ENCODE measurements at regions not wholly inside any gene's neighbourhood (a gene's known extent, or its start where the extent isn't known, plus 50 kb on each side); places are given as distances from the start of the nearest gene placed in this dataset.

- TF ChIP-seq PBX3 (IDR thresholded peaks at IDR 0.05) (no peak), MAX (IDR thresholded peaks at IDR 0.05) (no peak), ZNF302 (CRISPR knock-in tag; IDR thresholded peaks at IDR 0.05) (no peak), ZFP36 (IDR thresholded peaks at IDR 0.05; ENCODE audit: borderline replicate concordance, partially characterized antibody) (no peak), ZC3H11A (IDR thresholded peaks at IDR 0.05) (no peak), MYC (IDR thresholded peaks at IDR 0.05; ENCODE audit: borderline replicate concordance, low read length) (no peak), HEYL (CRISPR knock-in tag; IDR thresholded peaks at IDR 0.05) (no peak)
- ChIA-PET CTCF (no interaction called here), POLR2A (no interaction called here)
- Histone ChIP-seq H3K9me3 (no peaks in the 10 kb centered on the region), H3K27ac (no peak overlapping the region), H3K4me3 (no peak overlapping the region), H3K4me1 (no peaks in the 10 kb centered on the region), H3K4me2 (no peak overlapping the region)
- no peak for ATAC-seq
- no peak for DNase-seq (ENCODE audit: low read depth in 1 of 2, low spot score in 1 of 2)
- WGBS (ENCODE audit: missing lambda C conversion rate), result 3% methylated on average over 2 of the region's 2 CpGs
- no peak for FAIRE-seq
Observed at GRCh38 chr9:99383536-99383935, 161.5 kb downstream of the SEC61B start.

GRCh38 chr9:99385215-99385614 is 163.1 kb downstream of the SEC61B start:
- Histone ChIP-seq H3K9me3 (no peaks in the 10 kb centered on the region), H3K4me1 (no peaks in the 10 kb centered on the region), H3K27ac (no peak overlapping the region), H3K4me3 (no peak overlapping the region), H3K4me2 (no peak overlapping the region)
- ATAC-seq (peak in 1 of 2 experiments; percentile 71; a peak in 3 of 6 replicates), DNase-seq (ENCODE audit: low read depth in 1 of 2, low spot score in 1 of 2) (no peak), FAIRE-seq (no peak)
- ChIA-PET CTCF (no interaction called here), POLR2A (no interaction called here)
- 80% methylated on average over 4 of the region's 4 CpGs for WGBS (ENCODE audit: missing lambda C conversion rate)
- TF ChIP-seq TFCP2L1 (CRISPR knock-in tag; IDR thresholded peaks at IDR 0.05), result no peak
- TF ChIP-seq HDAC2 (IDR thresholded peaks at IDR 0.05), result no peak
- no peak for TF ChIP-seq EHMT2 (IDR thresholded peaks at IDR 0.05; ENCODE audit: low read depth)
- no peak for TF ChIP-seq ZNF302 (CRISPR knock-in tag; IDR thresholded peaks at IDR 0.05)
- TF ChIP-seq HOXB13 (CRISPR knock-in tag; IDR thresholded peaks at IDR 0.05; ENCODE audit: low read depth), result no peak
- TF ChIP-seq REST (IDR thresholded peaks at IDR 0.05), result no peak
- TF ChIP-seq MAZ (IDR thresholded peaks at IDR 0.05; ENCODE audit: borderline replicate concordance, low read depth, low read length), result no peak
- no peak for TF ChIP-seq ESRRA (IDR thresholded peaks at IDR 0.05; ENCODE audit: borderline replicate concordance, low read length)
- TF ChIP-seq USF2 (IDR thresholded peaks at IDR 0.05), result no peak
- no peak for TF ChIP-seq ZFP36 (IDR thresholded peaks at IDR 0.05; ENCODE audit: borderline replicate concordance, partially characterized antibody)
- TF ChIP-seq FOSB (CRISPR knock-in tag; IDR thresholded peaks at IDR 0.05), result no peak
- TF ChIP-seq PBX3 (IDR thresholded peaks at IDR 0.05), result no peak
- TF ChIP-seq FOXS1 (CRISPR knock-in tag; IDR thresholded peaks at IDR 0.05), result no peak
- no peak for TF ChIP-seq BHLHE40 (IDR thresholded peaks at IDR 0.05; ENCODE audit: low read depth, low read length)
- no peak for TF ChIP-seq MAX (IDR thresholded peaks at IDR 0.05)
- TF ChIP-seq HEYL (CRISPR knock-in tag; IDR thresholded peaks at IDR 0.05), result no peak
- no peak for TF ChIP-seq E2F6 (IDR thresholded peaks at IDR 0.05; ENCODE audit: borderline replicate concordance, low read depth)
- TF ChIP-seq HOXA7 (CRISPR knock-in tag; IDR thresholded peaks at IDR 0.05), result no peak
- TF ChIP-seq NR3C1 (IDR thresholded peaks at IDR 0.05), result no peak
